HG03520 (cell line): ENCODE measurements at regions not wholly inside any gene's neighbourhood (a gene's known extent, or its start where the extent isn't known, plus 50 kb on each side); places are given as distances from the start of the nearest gene placed in this dataset.
"Not testable (repeated sequence)": the region's sequence is repeated elsewhere in the genome, so short reads cannot be mapped to it uniquely, and the experiment has no call there.

Experiments used
- ATAC-seq: cut with Tn5 transposase; IDR thresholded peaks from one replicate; pipeline ENCODE4 v1.9.1; 2021; ENCODE audit warnings: mild to moderate bottlenecking, moderate library complexity; ENCODE audit not compliant: unreplicated experiment

DNA sequence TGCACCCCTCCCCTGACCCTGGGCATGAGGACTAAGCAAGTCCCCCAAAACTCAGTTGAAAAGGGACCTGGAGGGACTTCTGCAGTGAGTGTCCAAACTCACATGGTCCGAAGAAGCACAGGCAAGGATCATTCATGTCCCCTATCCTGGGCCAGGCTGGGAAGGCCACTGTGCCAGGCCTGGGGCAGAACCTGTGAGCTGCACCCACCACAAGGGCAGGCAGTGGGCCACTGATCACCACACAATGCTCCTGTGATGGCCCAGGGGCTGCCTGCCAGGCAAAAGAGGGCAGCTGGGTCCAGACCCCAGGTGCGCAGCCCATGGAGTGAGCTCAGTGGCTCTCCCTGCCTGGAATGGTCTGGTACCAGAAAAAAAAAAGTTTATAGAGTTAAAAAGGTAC, 295.4 kb downstream of the CCDC74A start:
- not testable (repeated sequence) for ATAC-seq

DNA sequence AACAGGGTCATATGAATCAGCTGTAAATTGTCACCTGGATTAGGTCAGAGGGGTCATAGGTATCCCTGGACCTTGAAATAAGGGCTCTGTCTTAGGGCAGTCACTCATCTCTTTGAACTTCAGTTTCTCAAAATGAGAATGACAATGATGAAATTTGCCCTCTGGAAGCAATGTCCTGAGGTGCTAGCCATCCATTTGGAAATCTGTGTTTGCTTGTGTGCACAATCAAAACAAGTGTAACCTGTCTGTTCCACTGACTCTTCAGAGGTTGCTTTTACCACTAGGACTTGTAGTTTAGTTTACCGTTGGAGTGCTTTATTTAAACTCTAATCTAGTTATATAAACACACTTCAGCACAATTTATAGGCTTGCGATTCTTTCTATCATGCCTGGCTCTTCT, 297.3 kb downstream of the CCDC74A start:
- not testable (repeated sequence) for ATAC-seq

DNA sequence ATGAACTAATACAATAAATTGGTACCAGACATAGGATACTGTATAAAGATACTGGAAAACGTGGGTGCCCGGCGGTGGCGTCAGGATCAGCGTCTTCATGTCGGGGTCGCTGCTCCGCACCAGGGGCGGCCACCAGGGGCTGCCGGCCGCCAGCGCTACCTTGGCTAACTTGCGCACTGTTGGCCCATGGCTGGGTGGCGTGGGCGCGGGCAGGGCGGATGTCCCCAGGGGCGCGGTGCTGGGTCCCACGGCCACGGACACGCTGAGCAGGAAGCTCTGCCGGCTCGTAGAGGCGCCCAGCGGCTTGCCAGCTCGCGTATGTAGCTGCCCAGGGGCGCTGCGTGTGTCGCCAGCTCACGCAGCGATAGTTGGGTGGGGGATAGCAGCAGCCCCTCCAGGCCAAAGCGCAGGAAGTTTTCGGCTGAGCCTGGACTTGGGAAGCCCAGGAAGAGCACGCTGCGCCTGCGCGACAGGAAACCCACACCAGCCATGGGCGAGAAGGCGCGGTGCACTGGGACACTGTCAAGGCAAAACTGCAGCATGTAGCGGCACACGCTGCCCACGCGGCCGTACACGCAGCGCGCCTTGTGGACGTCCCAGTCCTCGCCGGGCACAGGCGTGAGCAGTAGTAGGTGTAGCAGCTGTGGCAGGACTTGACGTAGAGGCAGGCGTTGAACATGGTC, 299.9 kb downstream of the CCDC74A start:
- no peak for ATAC-seq

DNA sequence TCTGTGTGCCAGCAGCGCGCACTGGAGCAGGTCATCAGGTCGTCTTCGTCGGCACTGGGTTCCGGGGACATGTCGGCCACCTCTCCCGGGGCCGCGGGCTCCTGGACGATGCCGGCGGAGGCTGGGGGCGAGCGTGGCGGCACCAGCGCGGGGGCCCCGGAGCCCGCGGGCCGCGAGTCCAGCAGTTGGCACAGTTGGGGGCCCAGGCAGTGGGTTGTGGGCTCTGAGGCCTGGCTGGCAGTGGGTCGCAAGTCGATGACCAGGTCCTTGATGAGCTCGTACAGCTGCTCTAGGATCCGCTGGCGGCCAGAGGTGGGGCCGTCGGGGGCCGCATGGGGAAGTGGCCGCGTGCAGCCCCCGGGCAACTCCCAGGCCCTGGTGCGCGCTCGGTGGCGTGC, 300.5 kb downstream of the CCDC74A start:
- no peak for ATAC-seq

DNA sequence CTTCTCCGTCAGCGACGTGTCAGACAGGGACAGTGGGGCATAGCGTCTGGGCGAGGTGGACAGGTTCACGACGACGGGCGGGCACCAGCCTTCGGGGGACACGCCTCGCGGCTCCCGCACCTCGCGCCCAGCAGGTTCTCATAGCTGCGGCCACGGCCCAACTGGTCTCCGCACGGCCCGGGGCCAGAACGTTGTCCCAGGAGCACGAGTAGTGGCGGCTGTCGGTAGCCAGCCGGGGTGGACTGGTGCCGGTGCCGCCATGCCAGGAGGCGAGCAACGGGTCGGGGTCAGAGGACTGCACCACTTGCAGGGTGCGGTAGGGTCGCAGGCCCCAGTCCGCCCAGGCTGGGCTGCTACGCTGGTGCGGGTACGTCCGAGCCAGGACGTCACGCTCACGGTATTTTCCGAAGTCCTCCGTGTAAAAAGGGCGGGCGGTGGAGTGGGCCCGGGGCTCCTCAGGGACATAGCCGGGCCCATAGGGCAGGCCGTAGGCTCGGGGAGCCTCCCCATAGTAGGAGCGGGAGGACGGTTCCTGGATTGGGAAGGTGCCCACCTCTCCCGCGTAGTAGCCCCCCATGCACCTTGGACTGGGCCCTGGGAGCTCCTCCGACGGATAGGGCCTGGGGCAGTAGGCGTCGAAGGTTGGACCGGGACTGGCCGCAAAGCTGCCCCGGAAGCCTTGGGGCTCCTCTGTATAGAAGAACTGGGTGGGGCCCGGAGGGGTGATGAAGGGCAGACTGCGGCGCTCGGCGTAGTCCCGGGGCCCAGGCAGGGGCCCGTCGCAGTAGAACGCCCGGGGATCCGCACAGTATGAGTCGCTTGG, 301.2 kb downstream of the CCDC74A start:
- ATAC-seq, result not testable (repeated sequence)

DNA sequence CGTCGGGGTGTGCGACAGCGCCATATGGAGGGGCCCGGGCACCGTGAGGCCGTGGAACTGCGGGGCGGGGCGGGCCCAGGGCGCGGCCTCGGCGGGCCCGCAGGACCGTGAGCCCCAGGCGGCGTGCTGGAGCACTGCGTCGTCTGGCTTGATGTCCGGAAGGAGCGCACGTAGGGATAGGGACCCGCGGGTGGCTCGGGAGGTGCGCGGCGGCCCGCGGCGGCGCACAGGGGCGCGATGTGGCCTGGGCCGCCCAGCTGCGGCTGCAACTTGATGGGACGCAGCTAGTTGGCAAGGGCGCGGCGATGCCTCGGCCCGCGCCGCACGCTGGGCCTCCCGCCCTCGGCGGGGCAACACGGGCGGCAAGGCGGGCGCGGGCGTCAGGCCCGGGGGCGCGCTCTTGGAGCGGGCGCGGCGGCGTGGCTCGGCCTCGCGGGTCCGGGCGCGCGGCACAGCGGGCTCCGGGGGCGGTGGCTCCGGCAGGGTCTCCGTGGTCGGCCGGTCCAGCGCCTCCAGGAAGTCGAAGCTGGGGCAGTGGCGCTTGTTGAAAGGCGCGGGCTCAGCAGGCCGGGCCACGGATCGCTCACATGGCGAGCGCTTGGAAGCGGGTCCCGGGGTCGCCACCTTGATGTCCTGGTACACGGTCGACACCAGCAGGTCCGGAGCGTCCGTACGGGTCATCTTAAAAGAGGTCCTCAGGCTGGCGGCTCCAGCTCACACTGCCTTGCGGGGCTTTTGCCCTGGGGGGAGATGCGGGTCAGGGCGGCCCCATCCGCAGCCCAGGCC, 302.0 kb downstream of the CCDC74A start:
- not testable (repeated sequence) for ATAC-seq

DNA sequence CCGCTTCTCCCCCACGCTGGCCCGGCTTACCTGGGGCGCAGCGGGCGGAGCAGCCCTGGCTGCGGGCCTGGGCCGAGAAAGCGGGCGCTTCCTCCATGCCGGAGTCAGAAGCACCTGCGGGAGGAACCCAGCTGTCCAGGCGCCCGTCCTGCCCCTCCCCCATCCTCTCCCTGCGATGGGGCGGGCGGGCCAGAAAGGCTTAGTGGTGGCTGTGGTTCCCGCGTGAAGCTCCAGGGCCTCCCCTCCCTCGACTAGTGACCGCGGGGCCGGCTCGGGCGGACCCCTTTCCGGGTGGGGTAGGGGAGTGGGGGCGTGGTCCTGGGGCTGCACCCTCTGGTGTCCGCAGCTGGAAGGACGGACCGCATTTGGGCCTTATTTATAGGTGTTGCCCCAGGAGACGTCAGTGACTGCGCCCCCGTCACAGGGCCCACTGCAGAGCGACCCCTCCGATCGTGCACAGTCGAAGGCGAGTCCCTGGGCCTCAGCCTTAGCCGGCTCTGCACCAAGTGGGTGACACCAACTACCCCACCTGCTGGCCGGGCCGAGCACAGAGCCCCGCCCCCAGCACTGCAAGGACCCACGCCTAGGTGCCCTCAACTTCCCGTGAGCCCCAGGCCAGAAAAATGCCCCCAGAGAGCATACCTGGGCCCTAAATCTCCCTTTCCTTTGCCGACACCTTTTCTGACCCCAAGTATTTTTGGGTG, 302.7 kb downstream of the CCDC74A start:
- not testable (repeated sequence) for ATAC-seq

DNA sequence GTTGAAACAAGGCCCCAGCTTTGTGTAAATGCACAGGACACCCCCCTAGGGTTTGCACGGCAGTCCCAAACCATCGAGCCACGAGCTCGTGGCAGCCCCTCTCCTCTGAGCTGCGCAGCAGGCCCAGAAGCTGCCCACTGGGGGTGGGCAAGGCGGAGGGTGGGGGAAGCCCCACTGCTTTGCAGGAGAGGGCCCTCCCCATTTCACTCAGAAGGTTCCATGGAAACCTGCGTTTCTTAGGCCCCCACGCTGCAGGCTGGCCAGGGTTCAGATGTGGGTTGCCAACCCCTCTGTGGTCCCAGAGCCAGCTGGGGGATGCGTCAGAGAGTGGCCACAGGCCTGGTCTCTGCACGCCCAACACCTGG, 303.2 kb downstream of the CCDC74A start:
- not testable (repeated sequence) for ATAC-seq

DNA sequence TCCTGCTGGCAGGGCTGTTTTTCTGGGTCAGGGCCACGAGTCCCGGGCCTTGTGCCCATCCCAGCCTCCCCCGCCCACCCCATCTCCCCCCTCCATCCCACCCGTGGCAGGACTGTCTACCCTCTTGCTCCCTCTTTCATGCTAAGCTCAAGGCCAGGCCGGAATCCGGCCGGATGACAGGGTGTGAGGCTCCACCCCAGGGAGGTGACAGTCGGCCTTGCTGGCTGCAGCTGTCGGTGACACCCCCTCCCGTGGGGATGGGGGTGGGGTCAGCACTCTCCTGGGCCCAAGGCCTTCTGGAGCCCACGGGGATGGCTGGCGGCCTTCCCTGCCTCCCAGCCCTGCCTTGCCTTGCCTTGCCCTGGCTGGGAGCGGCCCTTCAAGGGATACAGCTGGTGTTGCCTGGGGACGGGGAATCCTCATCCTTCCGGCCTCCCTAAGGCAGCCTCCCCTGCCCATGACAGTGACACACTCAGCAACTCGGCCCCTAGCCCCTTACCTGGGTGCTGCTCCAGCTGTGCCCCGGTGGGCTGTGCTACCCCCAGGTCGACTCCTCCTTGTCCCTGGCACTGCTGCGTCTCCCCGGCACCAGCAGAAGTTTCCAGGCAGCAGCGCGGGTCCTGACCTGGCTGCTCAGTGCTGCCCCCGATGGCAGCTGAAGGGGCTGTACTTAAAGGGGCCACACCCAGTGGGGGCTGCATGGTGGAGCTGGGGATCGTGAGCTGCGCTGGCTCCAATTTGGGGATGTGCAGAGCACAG, 303.9 kb downstream of the CCDC74A start:
- peak; percentile 73 for ATAC-seq

DNA sequence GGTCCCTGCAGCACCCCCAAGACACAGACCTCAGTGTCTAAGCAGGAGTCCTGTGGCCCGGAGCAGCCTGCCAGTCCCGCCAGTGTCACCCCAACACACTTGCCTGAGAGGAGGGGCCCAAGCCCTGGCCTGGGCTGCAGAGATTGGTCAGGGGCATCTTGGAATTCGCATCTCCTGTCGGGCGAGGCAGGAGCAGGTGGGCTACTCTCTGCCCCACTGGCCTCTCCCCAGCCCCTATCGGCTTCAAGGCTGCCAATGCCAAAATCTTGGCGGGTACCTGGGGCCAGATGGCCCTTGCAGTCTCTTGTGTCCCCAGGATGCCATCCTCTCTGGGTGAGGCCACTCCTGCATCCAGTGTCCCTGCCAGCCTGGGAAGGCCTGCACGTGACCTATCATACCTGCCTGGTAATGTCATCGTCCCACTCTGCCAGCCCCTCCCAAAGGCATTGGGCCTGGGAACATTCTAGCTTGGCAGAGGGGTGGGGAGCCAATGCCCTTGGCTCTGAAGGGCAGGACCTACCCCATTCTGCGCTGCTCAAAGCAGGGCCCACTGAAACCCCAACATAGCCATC, 304.6 kb downstream of the CCDC74A start:
- not testable (repeated sequence) for ATAC-seq

DNA sequence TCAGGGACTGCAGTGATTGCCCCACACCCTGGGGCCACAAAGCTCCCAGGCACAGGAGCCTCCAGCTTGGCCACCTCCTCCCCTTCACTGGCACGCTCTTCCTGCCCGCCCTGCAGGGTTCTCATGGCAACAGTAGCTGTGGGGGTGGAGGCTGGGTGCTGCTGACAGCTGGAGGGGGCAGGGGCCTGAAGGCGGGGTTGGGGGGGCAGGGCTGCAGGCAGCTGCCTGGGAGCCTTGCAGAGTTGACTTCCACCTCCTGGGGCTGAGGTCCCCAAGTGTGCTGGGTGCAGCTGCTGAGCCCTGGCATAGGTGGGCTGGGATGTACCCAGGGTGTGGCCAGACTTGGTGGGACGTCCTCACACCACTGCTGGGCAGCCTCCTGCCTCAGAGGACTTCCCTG, 305.2 kb downstream of the CCDC74A start:
- ATAC-seq, result not testable (repeated sequence)

DNA sequence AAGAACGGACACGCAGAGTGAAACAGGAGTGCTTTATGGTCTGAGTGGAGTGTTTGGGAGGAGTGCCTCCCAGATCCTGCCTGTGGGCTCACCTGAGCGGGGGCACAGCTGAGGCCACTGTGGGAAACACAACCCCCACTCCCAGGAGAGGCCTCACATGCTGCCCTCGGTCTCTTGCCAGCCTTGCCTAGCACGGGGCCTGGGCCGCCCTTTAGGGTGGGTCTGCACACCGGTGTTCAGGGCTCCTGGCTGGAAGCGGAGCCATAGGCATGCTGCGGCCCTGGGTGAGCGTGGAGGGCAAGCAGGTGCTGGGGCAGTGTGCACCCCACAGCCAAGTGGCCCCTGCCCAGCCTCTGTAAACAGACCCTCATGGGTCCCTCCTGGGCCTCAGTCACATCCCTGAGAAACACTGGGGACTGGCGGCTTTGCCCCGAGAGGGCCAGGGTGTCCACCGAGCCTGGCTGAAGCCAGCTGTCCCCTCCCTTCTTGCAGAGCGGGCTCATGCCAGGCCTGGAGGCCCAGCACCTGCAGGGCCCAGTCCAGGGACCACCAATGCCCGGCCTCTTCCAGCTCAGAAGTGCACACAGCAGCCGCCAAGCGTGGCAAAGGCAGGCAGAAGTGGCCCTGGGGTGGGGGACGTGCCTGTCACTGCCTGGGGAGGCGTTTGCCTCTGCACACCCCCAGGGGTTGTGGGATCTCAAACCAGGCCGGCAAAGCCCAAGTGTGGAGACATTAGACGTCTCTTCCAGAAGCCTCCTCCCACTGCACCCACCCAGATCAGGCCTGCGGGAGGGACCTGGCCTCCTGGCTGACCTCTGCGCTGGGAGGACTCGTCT, 305.9 kb downstream of the CCDC74A start:
- not testable (repeated sequence) for ATAC-seq

DNA sequence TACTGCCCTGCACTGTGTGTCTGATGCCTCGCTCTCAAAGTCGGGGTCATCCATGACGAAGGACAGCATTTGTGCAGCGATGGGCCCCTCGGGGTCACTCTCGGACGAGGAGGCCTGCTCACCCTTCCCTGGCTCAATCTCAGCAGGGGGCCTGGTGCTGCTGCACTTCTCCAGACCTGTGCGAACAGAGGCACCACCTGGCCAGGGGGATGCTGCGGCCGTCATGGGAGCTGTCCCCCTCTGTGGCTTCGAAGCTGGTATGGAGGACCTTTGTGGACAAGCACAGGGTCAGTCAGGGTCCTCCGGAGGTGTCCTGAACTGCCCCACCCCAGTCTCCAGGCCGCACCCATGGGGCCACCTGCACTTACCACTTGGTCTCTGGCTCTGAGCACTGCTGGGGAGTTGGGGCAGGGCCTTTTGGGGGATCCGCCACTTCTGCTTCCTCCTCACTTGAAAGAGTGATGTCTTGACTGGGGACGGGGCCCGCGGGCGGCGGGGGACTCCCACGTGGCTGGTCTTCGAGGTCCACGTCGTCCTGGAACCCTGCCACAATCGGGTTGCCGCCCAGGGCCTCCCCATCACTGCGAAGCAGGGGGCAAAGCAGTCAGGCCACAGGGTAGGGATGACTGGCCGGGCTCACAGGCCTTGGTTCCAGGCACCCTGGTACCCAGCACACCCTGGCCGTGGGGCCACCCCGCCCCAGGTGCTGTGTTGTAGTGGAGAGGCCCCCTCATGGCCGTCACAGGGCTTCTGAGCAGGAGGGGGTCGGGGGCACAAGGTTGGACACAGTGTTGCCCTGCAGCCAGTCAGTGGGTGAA, 306.7 kb downstream of the CCDC74A start:
- ATAC-seq, result not testable (repeated sequence)

DNA sequence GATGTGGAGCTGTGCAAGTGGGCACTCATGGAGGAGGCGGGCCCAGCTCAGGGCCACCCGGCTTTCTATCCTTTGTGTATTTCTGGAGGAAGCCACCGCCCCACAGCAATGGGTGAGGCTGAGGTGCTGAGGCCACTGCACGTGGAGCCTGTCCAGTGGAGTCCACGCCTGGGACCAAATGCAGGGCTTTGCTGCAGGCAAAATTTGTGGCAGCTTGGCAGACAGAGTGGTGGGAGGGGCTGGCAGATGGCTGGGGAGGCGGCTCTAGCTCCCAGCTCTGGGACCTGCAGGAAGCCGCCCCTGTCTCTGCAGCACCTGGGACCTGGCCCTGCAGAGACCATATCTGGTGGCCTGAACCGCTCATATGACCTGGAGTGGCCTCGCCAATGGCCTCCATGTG, 307.3 kb downstream of the CCDC74A start:
- ATAC-seq, result not testable (repeated sequence)

DNA sequence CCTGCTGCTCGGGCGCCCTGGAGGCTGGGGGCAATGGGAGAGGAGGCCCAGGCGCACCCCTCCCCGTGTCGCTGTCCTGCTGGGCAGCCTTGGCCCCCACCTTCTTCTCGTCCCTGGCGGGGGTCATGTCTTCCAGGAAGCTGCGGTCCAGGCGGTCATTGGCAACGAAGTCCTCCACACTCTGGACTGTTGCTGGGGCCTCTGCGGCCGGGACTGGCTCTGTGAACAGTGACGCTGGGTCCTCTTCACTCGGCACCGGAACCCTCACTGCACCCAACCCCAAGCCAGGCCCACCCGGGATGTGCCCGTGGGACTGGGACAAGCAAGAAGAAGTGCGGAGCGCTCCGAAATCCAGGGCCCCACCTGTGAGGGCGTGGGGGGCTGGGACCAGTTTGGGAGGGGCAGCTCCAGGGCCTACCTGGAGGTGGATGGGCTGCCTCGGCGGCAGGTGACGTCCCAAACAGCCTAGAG, 308.0 kb downstream of the CCDC74A start:
- no peak for ATAC-seq

DNA sequence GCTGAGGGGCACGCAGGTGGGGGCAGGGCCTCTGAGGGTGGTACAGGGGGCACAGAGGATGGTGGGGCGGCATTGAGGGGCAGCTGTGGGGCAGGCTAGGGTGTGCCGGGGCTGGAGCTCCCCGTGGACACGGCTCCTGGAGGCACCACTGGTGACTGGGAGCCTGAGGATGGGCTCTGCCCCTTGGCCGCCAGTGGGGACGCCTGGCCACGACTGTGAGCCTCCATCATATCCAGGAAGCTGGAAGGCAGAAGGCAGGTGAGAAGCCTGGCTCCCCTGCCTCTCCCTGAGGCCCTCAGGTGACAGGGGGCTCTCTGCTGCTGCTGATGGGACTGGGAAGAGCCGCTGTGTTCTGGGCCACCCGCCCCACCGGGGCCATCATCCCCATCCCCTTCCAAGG, 308.4 kb downstream of the CCDC74A start:
- ATAC-seq, result not testable (repeated sequence)

DNA sequence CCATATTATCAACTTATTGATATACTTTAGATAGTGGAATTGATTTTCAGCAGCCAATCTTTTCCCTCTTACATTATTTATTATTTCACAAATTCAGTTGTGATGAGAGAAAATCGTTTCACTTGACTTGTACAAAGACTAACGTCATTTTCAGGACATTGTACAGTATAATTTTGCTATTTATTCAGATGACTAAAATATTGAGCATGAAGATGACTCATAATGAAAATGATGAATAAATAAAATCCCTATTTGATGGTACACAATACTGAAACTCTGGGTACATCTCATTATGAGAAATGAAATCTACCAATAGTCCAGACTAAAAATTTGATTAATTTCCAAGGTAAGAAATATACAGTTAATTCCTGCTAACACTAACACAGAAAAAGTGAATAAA, 316.4 kb downstream of the CCDC74A start:
- ATAC-seq, result not testable (repeated sequence)

DNA sequence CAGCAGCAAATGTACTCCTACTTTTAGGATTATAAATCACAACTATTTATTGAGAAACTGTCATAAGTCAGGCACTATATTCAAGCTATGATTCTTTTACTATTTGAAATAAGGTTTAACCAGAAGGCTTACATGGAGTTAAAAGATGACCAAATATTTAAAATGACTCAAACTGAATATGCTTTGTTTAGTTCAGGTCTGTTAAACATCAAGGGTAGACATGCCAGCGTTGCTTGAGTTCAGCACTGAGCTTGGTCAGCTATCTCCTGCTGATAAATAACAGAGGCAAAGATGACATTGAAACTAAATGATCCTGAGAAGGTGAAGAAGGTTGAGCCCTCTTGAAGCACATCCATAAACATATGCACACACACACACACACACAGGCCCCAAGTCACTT, 305.6 kb downstream of the ANKRD30BL start:
- ATAC-seq, result not testable (repeated sequence)
